MM.1S (cell line): ENCODE measurements at regions not wholly inside any gene's neighbourhood (a gene's known extent, or its start where the extent isn't known, plus 50 kb on each side); places are given as distances from the start of the nearest gene placed in this dataset.

ENCODE experiments used
- DNase-seq: peaks from one replicate; pipeline ENCODE4 v3.0.0-alpha.2; 2015
- H2AFZ ChIP-seq: fragments of 300-600 bp; sonication (generic); 2 replicates; pipeline ENCODE4 v1.6.0; 2016; ENCODE audit warnings: antibody characterized with exemption, low read length
- H3F3A ChIP-seq: fragments of 300-600 bp; sonication (generic); 2 replicates; pipeline ENCODE4 v1.6.1; 2016; ENCODE audit warnings: mild to moderate bottlenecking, antibody characterized with exemption, low read length, moderate library complexity, mixed read lengths; ENCODE audit not compliant: insufficient read depth
- H3K27ac ChIP-seq: fragments of 300-600 bp; sonication (generic); 2 replicates; pipeline ENCODE4 v1.5.1; 2016; ENCODE audit warnings: mild to moderate bottlenecking, low read length
- H3K27me3 ChIP-seq: fragments of 300-600 bp; sonication (generic); replicated peaks from 2 replicates; pipeline ENCODE4 v1.6.0; 2016; ENCODE audit warnings: low read length; ENCODE audit not compliant: insufficient read depth
- H3K36me3 ChIP-seq: fragments of 300-600 bp; sonication (generic); replicated peaks from 2 replicates; pipeline ENCODE4 v1.6.1; 2016; ENCODE audit warnings: mild to moderate bottlenecking, low read length, mixed read lengths; ENCODE audit not compliant: insufficient read depth
- H3K4me1 ChIP-seq: fragments of 300-600 bp; sonication (generic); 2 replicates; pipeline ENCODE4 v1.6.1; 2016; ENCODE audit warnings: low read length, mixed read lengths
- H3K4me2 ChIP-seq: fragments of 300-600 bp; sonication (generic); 2 replicates; pipeline ENCODE4 v1.6.0; 2016; ENCODE audit warnings: low read depth, low read length
- H3K4me3 ChIP-seq: fragments of 300-600 bp; sonication (generic); 2 replicates; pipeline ENCODE4 v1.5.1; 2016; ENCODE audit warnings: low read length, mixed read lengths
- H3K79me2 ChIP-seq: fragments of 300-600 bp; sonication (generic); 2 replicates; pipeline ENCODE4 v1.6.1; 2016; ENCODE audit warnings: mixed run types, low read length, mixed read lengths
- H3K9ac ChIP-seq: fragments of 300-600 bp; sonication (generic); 2 replicates; pipeline ENCODE4 v1.6.1; 2016; ENCODE audit warnings: low read length, mixed read lengths
- H3K9me2 ChIP-seq: fragments of 300-600 bp; sonication (generic); replicated peaks from 2 replicates; pipeline ENCODE4 v1.6.1; 2016; ENCODE audit warnings: mild to moderate bottlenecking, low read length, mixed read lengths; ENCODE audit not compliant: insufficient read depth
- H3K9me3 ChIP-seq: fragments of 300-600 bp; sonication (generic); replicated peaks from 2 replicates; pipeline ENCODE4 v1.6.1; 2016; ENCODE audit warnings: mild to moderate bottlenecking, low read length, mixed read lengths; ENCODE audit not compliant: insufficient read depth
- H4K20me1 ChIP-seq: fragments of 300-600 bp; sonication (generic); 2 replicates; pipeline ENCODE4 v1.6.1; 2016; ENCODE audit warnings: mild to moderate bottlenecking, low read length, moderate library complexity, mixed read lengths; ENCODE audit not compliant: insufficient read depth
- CTCF ChIP-seq: fragments of 300-600 bp; sonication (generic); IDR thresholded peaks from 2 replicates; pipeline ENCODE4 v1.5.1; 2016; ENCODE audit warnings: antibody characterized with exemption, low read length, mixed read lengths
- EZH2 ChIP-seq: fragments of 300-600 bp; sonication (generic); optimal IDR thresholded peaks from 2 replicates; pipeline ENCODE3; 2017; ENCODE audit warnings: low read depth, mild to moderate bottlenecking, antibody characterized with exemption, low read length, mixed read lengths
- EZH2phosphoT487 ChIP-seq: fragments of 300-600 bp; sonication (generic); IDR thresholded peaks from 2 replicates; pipeline ENCODE4 v1.6.1; 2018; ENCODE audit warnings: antibody characterized with exemption, low read length

DNA sequence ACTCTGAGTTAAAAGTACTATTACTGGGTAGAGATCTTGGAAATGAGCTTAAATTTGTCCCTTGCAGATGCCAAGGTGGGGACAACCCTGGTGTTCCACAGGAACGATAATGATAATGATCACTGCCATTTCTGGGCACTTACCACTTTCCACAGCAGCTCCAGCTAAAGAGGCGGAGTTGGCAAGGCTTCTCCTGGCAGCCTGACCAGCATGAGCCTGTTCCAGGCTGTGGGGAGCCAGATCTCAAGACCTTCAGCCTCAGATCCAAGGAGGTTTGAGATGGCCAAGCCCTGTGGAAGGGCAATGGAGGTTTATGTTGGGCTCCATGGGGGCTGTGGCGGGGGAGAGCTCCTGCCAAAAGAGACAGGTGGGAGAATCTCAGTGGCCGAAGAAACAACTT, 244.9 kb upstream of the MVB12B start:
- DNase-seq: no peak
- TF ChIP-seq EZH2: no peak
- TF ChIP-seq EZH2phosphoT487: no peak
- no peak for TF ChIP-seq CTCF

GRCh38 chr9:126084008-126084407, 242.6 kb upstream of the MVB12B start:
- no peak overlapping the region for H3K4me3 ChIP-seq

More for the DNA sequence above, 244.9 kb upstream of the MVB12B start:
- Histone ChIP-seq H3K4me2 (no peak overlapping the region), H3K9me2 (no peaks in the 10 kb centered on the region), H3K36me3 (no peaks in the 10 kb centered on the region), H3F3A (no peaks in the 10 kb centered on the region), H4K20me1 (no peaks in the 10 kb centered on the region), H3K9me3 (no peaks in the 10 kb centered on the region), H3K9ac (no peak overlapping the region), H3K27me3 (peaks cover 16% of the 10 kb centered on the region; the same call in 1 of the 2 replicates), H3K4me1 (no peaks in the 10 kb centered on the region), H3K4me3 (no peak overlapping the region), H3K79me2 (no peaks in the 10 kb centered on the region), H2AFZ (no peak overlapping the region), H3K27ac (no peak overlapping the region)

GRCh38 chr9:126084696-126085095, 241.9 kb upstream of the MVB12B start:
- no peaks in the 10 kb centered on the region for H3K9me3 ChIP-seq
- no peaks in the 10 kb centered on the region for H3K79me2 ChIP-seq
- no peak overlapping the region for H3K4me3 ChIP-seq
- H2AFZ ChIP-seq: no peak overlapping the region
- DNase-seq: no peak
- no peak for TF ChIP-seq CTCF
- TF ChIP-seq EZH2phosphoT487: no peak
- TF ChIP-seq EZH2: no peak
- H3K9ac ChIP-seq: no peak overlapping the region
- no peaks in the 10 kb centered on the region for H4K20me1 ChIP-seq
- H3F3A ChIP-seq: no peaks in the 10 kb centered on the region
- H3K9me2 ChIP-seq: no peaks in the 10 kb centered on the region
- H3K4me2 ChIP-seq: no peak overlapping the region
- H3K4me1 ChIP-seq: no peaks in the 10 kb centered on the region
- no peaks in the 10 kb centered on the region for H3K36me3 ChIP-seq
- H3K27ac ChIP-seq: no peak overlapping the region
- H3K27me3 ChIP-seq: peaks cover 16% of the 10 kb centered on the region; the same call in 1 of the 2 replicates

More at GRCh38 chr9:126084008-126084407, 242.6 kb upstream of the MVB12B start:
- no peaks in the 10 kb centered on the region for H4K20me1 ChIP-seq
- H2AFZ ChIP-seq: no peak overlapping the region
- H3K27ac ChIP-seq: no peak overlapping the region
- H3K9me2 ChIP-seq: no peaks in the 10 kb centered on the region
- H3K4me1 ChIP-seq: no peaks in the 10 kb centered on the region
- H3K9me3 ChIP-seq: no peaks in the 10 kb centered on the region
- H3K27me3 ChIP-seq: peaks cover 16% of the 10 kb centered on the region; the same call in 1 of the 2 replicates
- H3F3A ChIP-seq: no peaks in the 10 kb centered on the region
- TF ChIP-seq EZH2phosphoT487 (no peak), EZH2 (no peak), CTCF (no peak)
- H3K9ac ChIP-seq: no peak overlapping the region
- H3K4me2 ChIP-seq: no peak overlapping the region
- no peaks in the 10 kb centered on the region for H3K79me2 ChIP-seq
- H3K36me3 ChIP-seq: no peaks in the 10 kb centered on the region
- DNase-seq: no peak
